Smooth muscle cell of the brain vasculature (primary cell): ENCODE measurements at regions not wholly inside any gene's neighbourhood (a gene's known extent, or its start where the extent isn't known, plus 50 kb on each side); places are given as distances from the start of the nearest gene placed in this dataset.

ENCODE experiments used
- DNase-seq: peaks from one replicate; pipeline ENCODE4 v3.0.0-alpha.2; 2012; ENCODE audit warnings: low read depth, low spot score

GRCh38 chr14:97921296-97921695 lies 1124.1 kb downstream of the VRK1 start:
- DNase-seq: no peak

GRCh38 chr14:97924922-97925613 lies 1127.9 kb downstream of the VRK1 start:
- no peak for DNase-seq

DNA sequence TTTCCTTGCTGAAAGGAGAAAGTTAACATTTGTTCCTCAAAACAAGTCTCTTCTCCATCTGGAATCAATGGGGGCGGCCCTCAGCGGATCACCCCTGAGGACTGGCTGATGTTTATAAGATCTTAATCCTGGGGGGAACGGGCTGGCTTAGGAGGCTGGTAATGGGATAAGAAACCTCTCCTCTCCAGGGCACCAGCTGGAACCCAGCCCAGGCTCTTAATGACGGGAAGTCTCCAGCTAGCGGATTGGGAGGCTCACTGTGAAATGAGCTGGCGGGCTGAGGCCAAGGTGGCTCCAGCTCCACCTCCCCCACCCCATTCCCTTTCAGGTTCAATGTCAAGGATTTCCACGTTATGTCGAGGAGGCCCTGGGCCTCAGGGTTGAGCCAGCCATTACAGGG lies 1133.0 kb downstream of the VRK1 start:
- DNase-seq: no peak

DNA sequence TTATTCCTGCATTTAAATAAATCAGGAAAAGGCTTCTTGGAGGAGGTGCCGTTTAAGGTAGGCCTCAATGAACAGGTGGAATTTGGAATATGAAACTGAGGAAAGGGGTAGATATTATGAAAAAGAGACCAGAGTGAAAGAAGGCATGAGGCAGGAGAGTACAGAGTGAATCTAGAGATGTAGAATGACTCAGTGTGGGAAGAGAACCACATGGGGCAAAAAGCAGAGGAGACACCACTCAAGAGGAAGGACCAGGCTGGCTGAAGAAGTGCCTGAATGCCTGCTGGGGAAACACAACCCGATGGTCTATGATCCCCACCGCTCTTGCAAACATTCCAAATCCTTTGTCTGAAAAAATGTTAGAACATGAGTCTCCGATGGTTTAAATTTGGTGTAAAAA lies 1134.1 kb downstream of the VRK1 start:
- no peak for DNase-seq

- DNase-seq: no peak
Observed at GRCh38 chr14:97942921-97943320, 1145.7 kb downstream of the VRK1 start.

DNA sequence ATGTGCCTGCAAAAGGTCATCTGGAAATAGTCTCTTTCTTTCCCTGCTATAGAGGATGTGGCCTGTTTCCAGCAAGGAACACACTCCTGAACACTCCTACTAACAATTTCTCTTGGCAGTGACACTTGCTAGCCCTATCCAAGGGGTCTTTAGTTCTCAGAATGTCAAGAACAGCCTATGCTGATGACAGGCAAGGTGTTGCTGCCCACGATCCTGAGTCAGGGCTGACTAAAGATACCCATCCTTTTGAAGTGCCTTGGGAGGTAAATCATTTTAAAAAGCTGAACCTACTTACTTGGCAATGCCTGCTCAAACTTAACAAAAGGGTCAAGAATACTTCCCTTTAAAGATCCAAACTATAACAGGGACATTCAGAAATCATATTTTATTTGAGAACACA lies 1146.4 kb downstream of the VRK1 start:
- DNase-seq: no peak

DNA sequence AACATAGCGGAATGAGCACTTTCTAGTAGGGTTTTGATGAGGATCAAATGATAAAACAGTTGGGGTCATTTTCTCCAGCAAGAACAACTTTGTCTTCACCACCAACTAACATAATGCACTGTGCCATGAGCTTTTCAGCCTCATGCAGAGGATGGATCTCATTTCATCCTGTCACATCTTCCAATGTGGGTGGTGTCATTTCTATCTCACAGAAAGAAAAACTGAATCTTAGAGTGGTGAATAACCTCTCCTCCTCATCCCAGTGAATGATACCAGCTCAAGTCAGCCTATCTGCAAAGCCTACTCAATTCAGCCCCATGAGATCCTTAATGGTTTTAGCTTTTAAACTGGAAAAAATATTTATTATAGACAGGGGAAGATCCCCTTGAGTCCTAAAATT lies 1147.2 kb downstream of the VRK1 start:
- DNase-seq: no peak

- DNase-seq: no peak
Observed at GRCh38 chr14:97945631-97946030, 1148.4 kb downstream of the VRK1 start.

GRCh38 chr14:97946240-97946639 lies 1149.1 kb downstream of the VRK1 start:
- no peak for DNase-seq

GRCh38 chr14:97946641-97947040 lies 1149.5 kb downstream of the VRK1 start:
- DNase-seq: no peak

DNA sequence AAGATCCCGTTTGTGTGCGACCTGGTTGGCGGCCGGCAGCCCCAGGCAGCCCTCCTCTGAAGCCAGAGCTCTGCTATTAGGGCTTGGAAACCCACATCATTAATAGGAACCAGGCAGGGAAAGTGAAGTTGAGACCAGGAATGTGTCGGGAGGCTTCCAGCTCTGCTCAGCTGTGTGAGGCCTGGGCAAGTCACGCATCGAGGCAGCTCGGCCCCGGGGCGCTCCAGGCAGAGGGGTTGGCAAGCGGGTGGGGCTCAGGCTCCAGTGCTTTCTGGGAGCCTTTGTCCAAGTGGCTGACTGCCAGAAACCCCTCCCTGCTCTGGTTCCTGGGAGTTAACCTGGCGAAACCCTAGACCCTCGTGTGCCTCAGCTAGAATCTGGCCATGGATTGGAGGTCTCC lies 1151.7 kb downstream of the VRK1 start:
- no peak for DNase-seq

- no peak for DNase-seq
Observed at GRCh38 chr14:97956581-97957340, 1159.6 kb downstream of the VRK1 start.

GRCh38 chr14:97959251-97959650 lies 1162.1 kb downstream of the VRK1 start:
- DNase-seq: no peak

GRCh38 chr14:97960436-97960835 lies 1163.3 kb downstream of the VRK1 start:
- DNase-seq: no peak

GRCh38 chr14:97970222-97970621 lies 1173.0 kb downstream of the VRK1 start:
- no peak for DNase-seq

DNA sequence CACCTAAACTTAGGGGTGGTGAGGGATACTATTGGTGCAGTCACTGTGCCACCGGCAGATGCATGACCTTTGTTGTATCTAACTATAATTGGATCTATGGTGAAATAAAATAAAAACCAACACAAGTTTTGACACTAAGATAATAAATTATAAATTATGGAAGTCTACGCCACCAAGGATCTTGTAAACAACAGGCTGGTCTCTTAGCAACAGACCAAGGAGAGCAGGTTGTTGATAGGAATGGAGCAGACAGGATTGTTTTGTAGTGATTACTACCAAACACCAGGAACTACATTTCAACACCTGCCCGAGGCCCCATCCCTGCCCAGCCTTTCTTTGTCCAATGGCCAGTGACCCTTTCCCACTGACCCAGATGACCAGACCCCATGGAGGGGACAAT lies 1178.0 kb downstream of the VRK1 start:
- no peak for DNase-seq

GRCh38 chr14:97975962-97976361 lies 1178.8 kb downstream of the VRK1 start:
- DNase-seq: no peak

DNA sequence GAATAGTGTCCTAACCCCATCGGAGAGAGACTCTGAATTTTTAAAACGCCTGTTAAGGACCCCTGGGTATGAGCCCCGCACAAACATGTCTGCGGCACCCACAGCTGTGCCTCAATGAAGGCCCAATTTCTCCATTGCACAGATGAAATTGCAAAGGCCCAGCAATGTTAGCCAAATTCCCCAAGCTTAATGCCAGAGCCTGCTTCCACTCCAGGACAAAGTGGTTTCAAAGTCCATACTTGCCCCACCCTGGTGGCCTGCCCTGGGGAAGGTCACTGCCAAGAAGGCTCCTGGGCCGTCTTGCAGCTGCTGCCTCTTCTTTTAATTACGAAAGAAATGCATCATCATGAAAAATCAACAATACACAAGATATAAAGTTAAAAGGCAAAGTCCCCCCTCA lies 1179.7 kb downstream of the VRK1 start:
- DNase-seq: no peak

GRCh38 chr14:97977651-97978261 lies 1180.6 kb downstream of the VRK1 start:
- no peak for DNase-seq

GRCh38 chr14:97978341-97978740 lies 1181.2 kb downstream of the VRK1 start:
- DNase-seq: no peak

DNA sequence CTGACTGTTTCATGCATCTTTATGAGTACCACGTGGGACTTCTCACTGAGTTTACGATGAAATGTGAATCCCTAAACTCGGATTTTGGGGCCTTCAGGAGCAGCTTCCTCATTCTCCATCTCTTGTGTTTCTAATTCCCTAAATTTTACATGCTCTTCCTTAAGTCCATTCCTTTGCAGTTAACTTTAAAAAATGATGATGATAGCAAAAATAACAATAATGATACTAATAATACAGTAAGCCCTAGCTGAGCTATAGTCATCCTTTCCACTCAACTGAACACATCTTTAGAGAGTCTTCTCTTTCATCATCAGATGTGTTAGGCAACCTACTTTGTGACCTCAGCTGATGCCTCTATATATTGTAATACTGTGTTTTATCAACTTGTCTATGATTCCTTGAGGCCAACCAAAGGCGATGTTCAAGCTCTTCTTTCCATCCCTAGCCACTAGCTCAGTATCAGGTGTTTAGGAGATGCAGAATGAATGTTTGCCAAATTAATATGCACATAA lies 1196.4 kb downstream of the VRK1 start:
- DNase-seq: no peak

DNA sequence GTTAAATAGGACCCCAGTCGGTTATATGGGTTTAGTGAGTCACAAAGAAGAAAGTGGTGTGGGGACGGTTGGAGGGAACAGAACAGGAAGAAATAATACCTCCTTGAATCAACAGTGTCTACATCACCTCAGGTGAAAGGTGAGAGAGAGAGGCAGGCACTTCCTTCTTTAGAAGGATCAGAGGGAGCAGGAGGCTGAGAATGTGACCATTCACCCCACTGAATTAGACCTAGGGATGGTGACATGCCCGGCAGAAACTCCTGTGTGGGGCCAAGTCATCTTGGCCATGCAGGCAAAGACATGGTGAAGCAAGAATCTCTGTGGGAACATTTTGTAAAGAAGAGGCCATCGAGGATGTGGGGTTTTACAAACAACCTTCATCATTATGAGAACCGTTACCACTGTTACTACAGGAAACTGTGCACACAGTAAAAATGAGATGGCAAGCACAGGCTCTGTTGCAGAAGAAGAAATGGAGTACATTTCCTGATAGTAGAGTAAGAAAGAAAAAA lies 1196.9 kb downstream of the VRK1 start:
- no peak for DNase-seq

- DNase-seq: no peak
Observed at GRCh38 chr14:97995038-97995437, 1197.9 kb downstream of the VRK1 start.
